CD4-positive, alpha-beta T cell (primary cell): ENCODE measurements at regions not wholly inside any gene's neighbourhood (a gene's known extent, or its start where the extent isn't known, plus 50 kb on each side); places are given as distances from the start of the nearest gene placed in this dataset.

Experiments
- ATAC-seq: fragments of 200-7000 bp; cut with Tn5 transposase; one replicate; pipeline ENCODE4 v1.10.0; 2022; ENCODE audit warnings: mild to moderate bottlenecking; ENCODE audit not compliant: poor library complexity
- CTCF ChIA-PET: fragments of 350-600 bp; sonication (Branson Sonifier 250); formaldehyde crosslinking; loops from one replicate; lab custom pipeline; 2021; ENCODE audit warnings: antibody characterized with exemption, inconsistent platforms; lab: Charles Lee
- POLR2A ChIA-PET: fragments of 350-600 bp; sonication (Branson Sonifier 250); formaldehyde crosslinking; loops from one replicate; lab custom pipeline; 2021; ENCODE audit warnings: antibody characterized with exemption, inconsistent platforms; lab: Charles Lee
- DNase-seq, 14 experiments: peaks; one replicate each; pipeline ENCODE4 v3.0.0-alpha.2; 2013 to 2020; ENCODE audit warnings: mixed read lengths in 2 of 14
- H3K27ac ChIP-seq, 2 donors: one replicate each; pipeline versions ENCODE4 v1.5.1 to v1.7.0; 2013; ENCODE audit warnings: low read length in 2 of 2, low read depth in 1 of 2, mild to moderate bottlenecking in 1 of 2
- H3K27me3 ChIP-seq, 2 experiments: 1 replicate in 1 of 2; 2 replicates in 1 of 2; pipeline versions ENCODE4 v1.6.1 to v1.7.0; 2013; ENCODE audit warnings: low read length in 2 of 2, control low read depth in 1 of 2, mild to moderate bottlenecking in 1 of 2, moderate library complexity in 1 of 2; ENCODE audit not compliant: insufficient read depth in 2 of 2, control insufficient read depth in 1 of 2
- H3K36me3 ChIP-seq: one replicate; pipeline ENCODE4 v1.6.1; 2013; ENCODE audit warnings: low read length, control low read depth; ENCODE audit not compliant: insufficient read depth
- H3K4me1 ChIP-seq: one replicate; pipeline ENCODE4 v1.6.1; 2013; ENCODE audit warnings: low read length, control low read depth; ENCODE audit not compliant: insufficient read depth
- H3K4me3 ChIP-seq: one replicate; pipeline ENCODE4 v1.5.1; 2013; ENCODE audit warnings: mild to moderate bottlenecking, low read length, moderate library complexity
- H3K9me3 ChIP-seq, 2 experiments: 1 replicate in 1 of 2; 2 replicates in 1 of 2; pipeline versions ENCODE4 v1.6.1 to v1.7.0; 2013; ENCODE audit warnings: low read length in 2 of 2, mild to moderate bottlenecking in 2 of 2, control low read depth in 1 of 2, moderate library complexity in 1 of 2; ENCODE audit not compliant: control insufficient read depth in 1 of 2, insufficient read depth in 1 of 2
- H3K27ac Mint-ChIP-seq: one replicate; pipeline ENCODE4 v1.8.0; 2020; ENCODE audit warnings: mixed read lengths
- H3K27me3 Mint-ChIP-seq: one replicate; pipeline ENCODE4 v1.8.0; 2021; ENCODE audit warnings: mixed read lengths
- H3K36me3 Mint-ChIP-seq: one replicate; pipeline ENCODE4 v1.8.0; 2021; ENCODE audit warnings: low read depth, mixed read lengths
- H3K4me1 Mint-ChIP-seq: one replicate; pipeline ENCODE4 v1.8.0; 2021; ENCODE audit warnings: low read depth, mixed read lengths
- H3K4me3 Mint-ChIP-seq: one replicate; pipeline ENCODE4 v1.8.0; 2020; ENCODE audit warnings: mild to moderate bottlenecking, mixed read lengths
- H3K9me3 Mint-ChIP-seq: one replicate; pipeline ENCODE4 v1.8.0; 2020; ENCODE audit warnings: mixed read lengths
- CTCF ChIP-seq: fragments of 200-600 bp; IDR thresholded peaks from one replicate; pipeline ENCODE4 v1.8.0; 2022; ENCODE audit warnings: antibody characterized with exemption, mild to moderate bottlenecking
- intact Hi-C, 2 experiments: fragments of 100-400 bp; cut with DNase I in 1 of 2; cut with micrococcal nuclease in 1 of 2; formaldehyde crosslinking; loops; one replicate each; pipeline versions ENCODE4 v1.15.1 to v1.9.0; 2023 to 2025; cut with DNase I, micrococcal nuclease

DNA sequence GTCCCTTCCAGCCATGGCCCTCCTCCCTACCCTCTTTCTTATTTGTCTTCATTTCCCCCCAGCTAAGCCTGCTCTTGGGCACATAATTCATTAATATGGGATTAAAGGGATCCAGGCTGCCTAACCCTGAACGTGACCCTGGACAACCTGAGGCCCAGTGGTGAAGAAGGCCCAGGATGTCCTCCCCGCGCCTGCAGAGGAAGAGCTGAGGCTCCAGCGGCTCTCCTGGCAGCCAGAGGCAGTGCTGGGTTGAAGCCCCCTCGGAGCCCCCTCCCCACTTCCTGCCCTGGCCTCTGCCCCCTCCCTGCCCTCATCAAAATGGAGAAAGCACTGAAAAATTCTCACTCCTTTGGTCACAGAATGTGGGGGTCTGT, 96.5 kb upstream of the ATP2B2 start:
- ATAC-seq, result no peak
- Histone ChIP-seq H3K4me3 (no peak overlapping the region), H3K4me1 (peaks cover 35% of the 10 kb centered on the region), H3K9me3 (no peaks in the 10 kb centered on the region), H3K27ac (no peak overlapping the region), H3K27me3 (peaks cover 0 to 9% of the 10 kb centered on the region in 2 experiments), H3K36me3 (no peaks in the 10 kb centered on the region)
- Mint-ChIP-seq H3K36me3 (no peaks in the 10 kb centered on the region), H3K27me3 (peaks cover 51% of the 10 kb centered on the region), H3K27ac (no peak overlapping the region), H3K9me3 (no peaks in the 10 kb centered on the region), H3K4me1 (peaks cover 38% of the 10 kb centered on the region), H3K4me3 (no peak overlapping the region)
- no peak for TF ChIP-seq CTCF
- intact Hi-C loops, result no loop called here
- CTCF ChIA-PET, result no interaction called here
- POLR2A ChIA-PET, result no interaction called here
- no peak for DNase-seq

DNA sequence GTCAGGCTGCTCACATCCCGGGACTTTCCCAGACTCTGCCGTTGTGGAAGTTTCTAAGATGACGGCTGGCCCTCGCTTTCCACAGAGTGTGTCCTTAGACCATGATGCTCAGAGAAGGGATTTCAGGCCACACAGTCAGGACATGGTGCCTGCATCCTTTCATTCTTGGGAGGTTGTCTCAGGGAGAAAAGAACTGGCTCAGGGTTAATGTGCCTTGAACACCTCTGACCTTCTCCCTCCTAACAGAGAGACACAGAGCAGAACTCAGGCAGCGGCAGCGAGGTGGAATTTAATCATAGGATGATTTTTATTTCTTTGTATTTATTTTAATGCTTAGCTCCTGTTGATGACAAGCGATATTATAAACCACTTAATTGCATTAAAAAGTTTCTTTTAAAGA, 96.9 kb upstream of the ATP2B2 start:
- Histone ChIP-seq H3K27me3 (peaks cover 0 to 7% of the 10 kb centered on the region in 2 experiments), H3K4me1 (peaks cover 35% of the 10 kb centered on the region), H3K4me3 (no peak overlapping the region), H3K36me3 (no peaks in the 10 kb centered on the region), H3K27ac (no peak overlapping the region), H3K9me3 (no peaks in the 10 kb centered on the region)
- DNase-seq, result no peak
- POLR2A ChIA-PET, result no interaction called here
- H3K9me3 Mint-ChIP-seq, result no peaks in the 10 kb centered on the region
- no peaks in the 10 kb centered on the region for H3K36me3 Mint-ChIP-seq
- peaks cover 47% of the 10 kb centered on the region for H3K27me3 Mint-ChIP-seq
- no peak for ATAC-seq
- CTCF ChIA-PET, result no interaction called here
- peaks cover 38% of the 10 kb centered on the region for H3K4me1 Mint-ChIP-seq
- H3K27ac Mint-ChIP-seq, result no peak overlapping the region
- H3K4me3 Mint-ChIP-seq, result no peak overlapping the region
- intact Hi-C loops, result no loop called here
- TF ChIP-seq CTCF, result no peak

DNA sequence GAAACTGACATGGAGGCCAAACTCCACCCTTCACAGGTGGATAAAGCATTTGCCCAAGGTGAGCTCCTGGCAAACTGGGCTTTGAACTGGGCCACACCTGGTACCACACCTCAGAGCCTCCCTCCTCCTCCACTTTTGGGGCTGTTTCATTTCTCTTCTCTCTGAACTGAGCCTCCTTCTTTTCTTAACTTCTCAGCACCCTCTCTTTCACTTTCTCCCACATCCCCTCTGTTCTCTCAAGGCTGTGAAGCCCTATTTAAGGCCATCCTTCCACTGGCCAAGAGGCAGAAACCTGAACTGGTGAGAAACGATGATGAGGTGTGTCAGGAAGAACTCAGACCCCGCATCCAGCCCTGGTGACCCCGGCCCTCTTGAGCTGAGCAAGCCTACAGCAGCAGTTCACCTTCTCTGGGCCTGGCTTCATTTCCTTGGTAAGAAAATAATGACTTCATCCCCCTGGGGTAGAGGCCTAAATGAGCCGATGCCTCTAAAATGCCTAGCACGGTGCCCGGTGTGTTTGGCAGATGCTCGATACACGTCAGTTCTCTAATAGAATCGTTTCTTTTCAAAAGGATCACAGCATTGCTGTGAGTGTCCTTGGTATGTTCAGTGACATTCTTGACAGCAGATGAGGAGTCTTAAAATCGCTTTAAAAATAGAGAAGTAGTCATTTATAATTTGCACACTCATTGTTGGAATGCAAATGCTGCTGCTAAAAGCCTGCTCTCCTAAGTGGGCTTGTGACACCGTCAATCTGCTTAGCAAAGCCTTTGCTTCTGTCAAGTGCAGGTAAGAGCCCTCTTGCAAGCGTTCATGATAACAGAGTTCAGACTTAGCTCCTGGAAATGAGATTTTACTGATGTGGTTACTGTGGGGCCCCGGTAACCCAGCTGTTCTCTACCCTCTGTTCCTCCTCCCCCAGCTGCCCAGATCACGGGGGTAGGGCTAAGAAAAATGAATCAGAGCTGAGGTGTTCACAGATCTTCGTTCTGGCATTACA, 97.7 kb upstream of the ATP2B2 start:
- ATAC-seq (peak; percentile 98), DNase-seq (peak; percentile 47 to 86 (median 64))
- Histone ChIP-seq H3K9me3 (no peaks in the 10 kb centered on the region), H3K27ac (no peak overlapping the region), H3K4me1 (peaks cover 35% of the 10 kb centered on the region), H3K4me3 (no peak overlapping the region), H3K27me3 (peaks cover 0 to 7% of the 10 kb centered on the region in 2 experiments), H3K36me3 (no peaks in the 10 kb centered on the region)
- Mint-ChIP-seq H3K27ac (peak overlapping the region; percentile 44), H3K4me1 (peaks cover 38% of the 10 kb centered on the region), H3K4me3 (peak overlapping the region; percentile 67), H3K27me3 (peaks cover 43% of the 10 kb centered on the region), H3K9me3 (no peaks in the 10 kb centered on the region), H3K36me3 (no peaks in the 10 kb centered on the region)
- ChIA-PET POLR2A (interaction anchor here (0.6 to 1.0 kb wide), 4 partner anchors 8 to 1214 kb away, joined by 3 read pairs; partner anchors contain the start of gene MTMR14), CTCF (no interaction called here)
- no peak for TF ChIP-seq CTCF
- intact Hi-C loops, result no loop called here
